CD4-positive, alpha-beta T cell (primary cell): ENCODE measurements at regions not wholly inside any gene's neighbourhood (a gene's known extent, or its start where the extent isn't known, plus 50 kb on each side); places are given as distances from the start of the nearest gene placed in this dataset.

Experiments
- ATAC-seq: fragments of 200-7000 bp; cut with Tn5 transposase; one replicate; pipeline ENCODE4 v1.10.0; 2022; ENCODE audit warnings: mild to moderate bottlenecking; ENCODE audit not compliant: poor library complexity
- CTCF ChIA-PET: fragments of 350-600 bp; sonication (Branson Sonifier 250); formaldehyde crosslinking; loops from one replicate; lab custom pipeline; 2021; ENCODE audit warnings: antibody characterized with exemption, inconsistent platforms; lab: Charles Lee
- POLR2A ChIA-PET: fragments of 350-600 bp; sonication (Branson Sonifier 250); formaldehyde crosslinking; loops from one replicate; lab custom pipeline; 2021; ENCODE audit warnings: antibody characterized with exemption, inconsistent platforms; lab: Charles Lee
- DNase-seq, 14 experiments: peaks; one replicate each; pipeline ENCODE4 v3.0.0-alpha.2; 2013 to 2020; ENCODE audit warnings: mixed read lengths in 2 of 14
- H3K27ac ChIP-seq, 2 donors: one replicate each; pipeline versions ENCODE4 v1.5.1 to v1.7.0; 2013; ENCODE audit warnings: low read length in 2 of 2, low read depth in 1 of 2, mild to moderate bottlenecking in 1 of 2
- H3K27me3 ChIP-seq, 2 experiments: 1 replicate in 1 of 2; 2 replicates in 1 of 2; pipeline versions ENCODE4 v1.6.1 to v1.7.0; 2013; ENCODE audit warnings: low read length in 2 of 2, control low read depth in 1 of 2, mild to moderate bottlenecking in 1 of 2, moderate library complexity in 1 of 2; ENCODE audit not compliant: insufficient read depth in 2 of 2, control insufficient read depth in 1 of 2
- H3K36me3 ChIP-seq: one replicate; pipeline ENCODE4 v1.6.1; 2013; ENCODE audit warnings: low read length, control low read depth; ENCODE audit not compliant: insufficient read depth
- H3K4me1 ChIP-seq: one replicate; pipeline ENCODE4 v1.6.1; 2013; ENCODE audit warnings: low read length, control low read depth; ENCODE audit not compliant: insufficient read depth
- H3K4me3 ChIP-seq: one replicate; pipeline ENCODE4 v1.5.1; 2013; ENCODE audit warnings: mild to moderate bottlenecking, low read length, moderate library complexity
- H3K9me3 ChIP-seq, 2 experiments: 1 replicate in 1 of 2; 2 replicates in 1 of 2; pipeline versions ENCODE4 v1.6.1 to v1.7.0; 2013; ENCODE audit warnings: low read length in 2 of 2, mild to moderate bottlenecking in 2 of 2, control low read depth in 1 of 2, moderate library complexity in 1 of 2; ENCODE audit not compliant: control insufficient read depth in 1 of 2, insufficient read depth in 1 of 2
- H3K27ac Mint-ChIP-seq: one replicate; pipeline ENCODE4 v1.8.0; 2020; ENCODE audit warnings: mixed read lengths
- H3K27me3 Mint-ChIP-seq: one replicate; pipeline ENCODE4 v1.8.0; 2021; ENCODE audit warnings: mixed read lengths
- H3K36me3 Mint-ChIP-seq: one replicate; pipeline ENCODE4 v1.8.0; 2021; ENCODE audit warnings: low read depth, mixed read lengths
- H3K4me1 Mint-ChIP-seq: one replicate; pipeline ENCODE4 v1.8.0; 2021; ENCODE audit warnings: low read depth, mixed read lengths
- H3K4me3 Mint-ChIP-seq: one replicate; pipeline ENCODE4 v1.8.0; 2020; ENCODE audit warnings: mild to moderate bottlenecking, mixed read lengths
- H3K9me3 Mint-ChIP-seq: one replicate; pipeline ENCODE4 v1.8.0; 2020; ENCODE audit warnings: mixed read lengths
- intact Hi-C, 2 experiments: fragments of 100-400 bp; cut with DNase I in 1 of 2; cut with micrococcal nuclease in 1 of 2; formaldehyde crosslinking; loops; one replicate each; pipeline versions ENCODE4 v1.15.1 to v1.9.0; 2023 to 2025; cut with DNase I, micrococcal nuclease
- TF ChIP-seq, protein P1 (sequence below): fragments of 200-600 bp; IDR thresholded peaks from one replicate; pipeline ENCODE4 v1.8.0; 2022; ENCODE audit warnings: antibody characterized with exemption, mild to moderate bottlenecking

- Histone ChIP-seq H3K27me3 (no peaks in the 10 kb centered on the region), H3K4me3 (no peak overlapping the region), H3K9me3 (no peaks in the 10 kb centered on the region), H3K36me3 (no peaks in the 10 kb centered on the region), H3K4me1 (no peaks in the 10 kb centered on the region), H3K27ac (no peak overlapping the region)
- intact Hi-C loops: no loop called here
- Mint-ChIP-seq H3K36me3 (no peaks in the 10 kb centered on the region), H3K4me1 (no peaks in the 10 kb centered on the region), H3K9me3 (no peaks in the 10 kb centered on the region), H3K27me3 (no peaks in the 10 kb centered on the region), H3K4me3 (no peak overlapping the region), H3K27ac (no peak overlapping the region)
- no peak for DNase-seq
- TF ChIP-seq, protein P1, sequence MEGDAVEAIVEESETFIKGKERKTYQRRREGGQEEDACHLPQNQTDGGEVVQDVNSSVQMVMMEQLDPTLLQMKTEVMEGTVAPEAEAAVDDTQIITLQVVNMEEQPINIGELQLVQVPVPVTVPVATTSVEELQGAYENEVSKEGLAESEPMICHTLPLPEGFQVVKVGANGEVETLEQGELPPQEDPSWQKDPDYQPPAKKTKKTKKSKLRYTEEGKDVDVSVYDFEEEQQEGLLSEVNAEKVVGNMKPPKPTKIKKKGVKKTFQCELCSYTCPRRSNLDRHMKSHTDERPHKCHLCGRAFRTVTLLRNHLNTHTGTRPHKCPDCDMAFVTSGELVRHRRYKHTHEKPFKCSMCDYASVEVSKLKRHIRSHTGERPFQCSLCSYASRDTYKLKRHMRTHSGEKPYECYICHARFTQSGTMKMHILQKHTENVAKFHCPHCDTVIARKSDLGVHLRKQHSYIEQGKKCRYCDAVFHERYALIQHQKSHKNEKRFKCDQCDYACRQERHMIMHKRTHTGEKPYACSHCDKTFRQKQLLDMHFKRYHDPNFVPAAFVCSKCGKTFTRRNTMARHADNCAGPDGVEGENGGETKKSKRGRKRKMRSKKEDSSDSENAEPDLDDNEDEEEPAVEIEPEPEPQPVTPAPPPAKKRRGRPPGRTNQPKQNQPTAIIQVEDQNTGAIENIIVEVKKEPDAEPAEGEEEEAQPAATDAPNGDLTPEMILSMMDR: no peak
- CTCF ChIA-PET: no interaction called here
- POLR2A ChIA-PET: no interaction called here
- ATAC-seq: no peak
These were observed 132.6 kb downstream of the SPRY1 start for GRCh38 chr4:123529278-123529568.

DNA sequence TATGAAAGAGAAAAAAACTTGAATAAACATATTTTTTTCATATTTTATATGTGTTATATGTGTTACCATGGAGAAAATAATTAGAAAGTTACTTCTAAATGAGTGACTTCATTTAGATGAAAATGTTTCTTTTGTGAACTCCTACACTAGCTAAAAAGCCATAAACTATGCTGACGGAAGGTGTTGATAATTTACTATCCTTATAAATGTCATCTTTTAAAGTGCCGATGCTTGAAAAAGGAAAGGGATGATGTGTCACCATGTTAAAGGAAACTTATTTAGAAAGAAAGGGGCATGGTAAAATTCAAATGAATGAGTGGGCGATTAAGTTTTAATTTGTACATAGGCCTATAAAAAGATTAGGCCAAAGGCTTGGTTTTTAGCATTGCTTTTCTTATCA lies 133.8 kb downstream of the SPRY1 start:
- Histone ChIP-seq H3K4me3 (no peak overlapping the region), H3K36me3 (no peaks in the 10 kb centered on the region), H3K4me1 (no peaks in the 10 kb centered on the region), H3K27me3 (no peaks in the 10 kb centered on the region), H3K27ac (no peak overlapping the region), H3K9me3 (no peaks in the 10 kb centered on the region)
- Mint-ChIP-seq H3K27me3 (no peaks in the 10 kb centered on the region), H3K36me3 (no peaks in the 10 kb centered on the region), H3K9me3 (no peaks in the 10 kb centered on the region), H3K4me3 (no peak overlapping the region), H3K4me1 (no peaks in the 10 kb centered on the region), H3K27ac (no peak overlapping the region)
- DNase-seq (no peak), ATAC-seq (no peak)
- TF ChIP-seq, protein P1: no peak
- CTCF ChIA-PET: no interaction called here
- intact Hi-C loops: no loop called here
- POLR2A ChIA-PET: no interaction called here

GRCh38 chr4:123535037-123535748 lies 138.6 kb downstream of the SPRY1 start:
- no peak overlapping the region for H3K27ac Mint-ChIP-seq
- DNase-seq: no peak
- Histone ChIP-seq H3K4me3 (no peak overlapping the region), H3K27me3 (no peaks in the 10 kb centered on the region), H3K9me3 (peaks cover 0 to 3% of the 10 kb centered on the region in 2 experiments), H3K36me3 (no peaks in the 10 kb centered on the region), H3K27ac (no peak overlapping the region), H3K4me1 (no peaks in the 10 kb centered on the region)
- H3K4me3 Mint-ChIP-seq: no peak overlapping the region
- TF ChIP-seq, protein P1: no peak
- intact Hi-C loops: no loop called here
- peaks cover 6% of the 10 kb centered on the region for H3K4me1 Mint-ChIP-seq
- ATAC-seq: no peak
- no peaks in the 10 kb centered on the region for H3K36me3 Mint-ChIP-seq
- no peaks in the 10 kb centered on the region for H3K9me3 Mint-ChIP-seq
- ChIA-PET POLR2A (no interaction called here), CTCF (no interaction called here)
- H3K27me3 Mint-ChIP-seq: no peaks in the 10 kb centered on the region
